ENCODE measurements at regions not wholly inside any gene's neighbourhood (a gene's known extent, or its start where the extent isn't known, plus 50 kb on each side); places are given as distances from the start of the nearest gene placed in this dataset.

- DNase-seq = no peak
Observed at GRCh38 chr4:155616117-155616516, 50.5 kb upstream of the GUCY1A1 start.

DNA sequence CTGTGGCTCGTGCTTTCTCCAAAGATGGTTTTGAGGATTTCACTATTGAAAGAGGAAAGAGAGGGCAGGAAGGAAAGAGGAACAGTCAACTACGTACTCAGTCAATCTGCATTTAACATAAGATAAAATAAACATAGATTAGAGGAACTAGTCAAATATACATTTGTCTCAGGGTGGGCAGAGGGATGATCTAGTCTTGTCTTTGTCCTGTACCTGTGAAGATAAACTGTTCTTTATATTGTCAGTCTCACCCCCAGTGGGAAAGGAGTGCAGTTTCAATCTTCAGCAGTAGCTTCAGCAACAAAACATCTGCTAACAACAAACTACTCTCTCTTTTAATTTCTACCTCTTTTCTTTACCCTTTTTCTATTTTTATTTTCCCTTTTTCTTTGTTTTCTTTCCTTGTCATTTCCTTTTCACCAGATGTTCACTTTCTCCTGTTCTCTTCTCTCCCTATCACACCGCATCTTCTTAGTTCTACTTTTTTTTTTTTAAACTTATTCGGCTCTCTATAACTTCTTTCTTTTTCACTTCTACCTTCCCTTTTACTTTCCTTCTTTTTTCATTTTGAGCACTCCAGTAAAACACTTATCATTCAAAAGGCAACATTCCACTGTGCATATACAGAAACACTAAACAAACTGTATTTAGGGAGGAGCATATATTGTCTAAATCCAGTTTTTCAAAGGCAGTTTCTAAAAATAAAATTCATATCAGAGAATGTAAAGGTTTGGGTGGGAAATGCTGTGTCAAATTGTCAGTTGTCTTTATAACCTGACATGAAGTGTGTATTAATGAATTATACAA is 51.4 kb upstream of the GUCY1A1 start:
- no peak for DNase-seq

DNA sequence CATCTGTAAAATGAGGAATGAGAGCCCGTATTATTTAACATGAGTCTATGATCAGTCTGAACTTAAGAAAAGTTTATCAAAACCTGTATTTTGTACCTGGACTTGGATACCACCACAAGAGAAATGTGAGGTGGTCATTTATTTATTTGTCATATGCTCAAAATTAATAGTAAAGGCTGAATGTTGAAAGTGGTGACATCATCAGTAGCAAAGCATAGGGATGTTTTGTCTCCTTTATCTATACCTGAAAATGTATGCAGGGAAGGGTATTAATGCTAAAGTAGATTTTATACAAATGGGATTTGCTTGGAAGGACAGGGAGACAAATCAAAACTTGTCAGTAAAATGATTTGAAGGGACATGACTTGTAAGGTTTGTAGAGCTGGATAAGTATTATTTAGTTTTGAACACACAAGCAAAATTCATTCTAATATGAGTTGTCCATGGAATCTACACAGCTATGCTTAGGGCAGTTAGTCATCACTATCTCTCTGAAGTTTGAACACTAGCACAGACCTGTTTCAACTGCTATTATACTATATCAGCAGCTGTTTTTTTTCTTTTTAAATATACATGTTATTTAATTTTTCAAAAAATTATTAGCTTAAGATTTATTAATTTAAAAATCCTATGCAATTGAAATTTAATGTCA is 52.4 kb upstream of the GUCY1A1 start:
- no peak for DNase-seq

DNA sequence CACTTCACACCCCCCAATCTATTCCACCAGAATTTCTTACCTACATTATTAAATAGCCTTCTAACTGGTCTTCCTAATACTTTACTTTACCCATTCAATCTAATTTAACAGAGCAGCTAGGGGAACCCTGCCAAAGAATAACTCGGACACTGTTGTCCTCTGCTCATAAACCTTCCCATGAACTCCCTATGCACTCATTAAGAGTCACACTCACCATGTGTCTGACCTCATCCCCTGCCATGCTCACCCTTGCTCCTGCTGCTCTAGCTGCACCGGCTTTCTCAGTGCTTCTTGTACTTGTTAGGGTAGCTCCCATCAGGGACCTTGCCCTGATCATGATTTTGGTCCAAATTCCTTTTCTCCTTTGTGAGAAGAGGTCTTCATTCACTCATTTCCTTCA is 54.6 kb upstream of the GUCY1A1 start:
- no peak for DNase-seq

DNA sequence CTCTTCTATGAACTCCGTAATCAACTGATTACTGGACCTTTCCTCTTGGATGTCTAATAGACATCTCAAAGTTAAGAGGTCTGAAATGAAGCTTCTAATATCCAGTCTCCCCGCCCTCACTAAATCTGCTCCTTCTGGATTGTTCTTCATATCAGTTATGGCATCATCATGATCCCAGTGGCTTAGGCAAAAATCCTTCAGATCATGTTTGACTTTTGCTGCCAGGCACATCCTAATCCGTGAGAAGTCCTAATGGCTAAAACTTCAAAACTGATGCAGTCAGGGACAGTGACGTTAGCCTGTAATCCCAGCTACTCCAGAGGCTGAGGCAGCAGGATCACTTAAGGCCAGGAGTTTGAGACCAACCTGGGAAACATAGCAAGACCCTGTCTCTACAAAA is 55.1 kb upstream of the GUCY1A1 start:
- no peak for DNase-seq

DNA sequence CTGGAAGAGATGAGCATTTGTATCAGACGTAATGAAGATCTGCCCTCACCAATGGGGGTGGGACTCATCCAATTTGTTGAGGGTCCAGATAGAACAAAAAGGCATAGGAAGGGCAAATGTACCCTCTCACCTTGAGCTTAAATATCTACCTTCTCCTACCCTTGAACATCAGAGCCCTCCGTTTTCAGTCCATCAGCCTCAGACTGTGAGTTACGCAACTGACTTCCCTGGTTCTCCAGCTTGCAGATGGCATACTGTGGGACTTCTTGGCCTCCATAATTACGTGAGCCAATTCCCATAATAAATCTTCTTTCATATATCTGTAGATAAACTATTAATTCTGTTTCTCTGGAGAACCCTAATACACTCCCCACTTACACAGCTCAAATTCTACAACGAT is 56.5 kb upstream of the GUCY1A1 start:
- DNase-seq = no peak

GRCh38 chr4:155609455-155610059 is 57.1 kb upstream of the GUCY1A1 start:
- no peak for DNase-seq

- no peak for DNase-seq
Observed at GRCh38 chr4:155608225-155608885, 58.3 kb upstream of the GUCY1A1 start.

GRCh38 chr4:155607481-155607880 is 59.2 kb upstream of the GUCY1A1 start:
- DNase-seq = no peak

GRCh38 chr4:155604718-155605626 is 61.7 kb upstream of the GUCY1A1 start:
- DNase-seq = no peak

- DNase-seq = no peak
Observed at GRCh38 chr4:155603360-155603891, 63.2 kb upstream of the GUCY1A1 start.

DNA sequence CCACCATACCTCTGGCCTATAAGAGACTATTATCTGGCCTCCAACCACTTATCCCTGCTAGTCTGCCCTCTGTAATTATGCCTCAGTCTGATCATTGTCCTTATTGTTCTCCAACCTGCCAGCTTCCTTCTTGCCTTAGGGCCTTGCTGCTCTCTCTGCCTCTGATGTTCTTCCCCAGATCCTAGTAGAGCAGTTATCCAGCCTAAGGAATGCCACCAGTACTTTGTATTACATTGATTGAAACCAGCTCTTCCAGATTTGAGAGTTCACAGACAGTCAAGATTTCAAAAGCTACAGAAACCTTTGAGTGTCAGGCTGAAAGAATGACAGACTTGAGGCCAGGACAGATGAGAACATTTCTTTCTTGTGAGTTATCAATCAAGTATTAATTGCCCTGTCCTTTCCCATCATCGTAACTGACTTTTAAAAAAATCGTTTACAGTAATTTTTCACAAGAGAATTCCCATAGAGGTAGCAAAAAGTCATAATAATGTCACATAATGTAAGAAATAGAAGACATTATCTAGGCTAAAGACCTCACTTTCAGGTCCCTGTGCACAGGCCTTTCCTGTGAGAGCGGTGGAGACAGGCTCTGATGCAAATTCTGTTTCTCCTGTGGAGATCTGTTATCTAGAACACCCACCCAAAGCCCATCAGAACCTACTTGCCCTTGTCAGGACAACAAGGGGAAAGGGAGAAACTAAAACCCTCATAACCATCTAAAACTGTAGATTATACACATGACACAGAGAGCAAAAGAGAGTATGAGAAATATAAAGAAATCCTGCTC is 64.1 kb upstream of the GUCY1A1 start:
- DNase-seq = no peak

- no peak for DNase-seq
Observed at GRCh38 chr4:155600244-155600643, 66.4 kb upstream of the GUCY1A1 start.

GRCh38 chr4:155599596-155599995 is 67.1 kb upstream of the GUCY1A1 start:
- no peak for DNase-seq

- DNase-seq = no peak
Observed at GRCh38 chr4:155599085-155599484, 67.6 kb upstream of the GUCY1A1 start.

- DNase-seq = no peak
Observed at GRCh38 chr4:155597933-155598451, 68.7 kb upstream of the GUCY1A1 start.

GRCh38 chr4:155597281-155597680 is 69.4 kb upstream of the GUCY1A1 start:
- DNase-seq = no peak

- DNase-seq = no peak
Observed at GRCh38 chr4:155593793-155594192, 72.9 kb upstream of the GUCY1A1 start.

- no peak for DNase-seq
Observed at GRCh38 chr4:155592938-155593297, 73.7 kb upstream of the GUCY1A1 start.

- no peak for DNase-seq
Observed at GRCh38 chr4:155592179-155592937, 74.3 kb upstream of the GUCY1A1 start.
